Astrocyte (in vitro differentiated cells and primary cell): ENCODE measurements at regions not wholly inside any gene's neighbourhood (a gene's known extent, or its start where the extent isn't known, plus 50 kb on each side); places are given as distances from the start of the nearest gene placed in this dataset.
"Not testable (repeated sequence)": the region's sequence is repeated elsewhere in the genome, so short reads cannot be mapped to it uniquely, and the experiment has no call there.

Experiments used
- EZH2 ChIP-seq: IDR thresholded peaks from 2 replicates; pipeline ENCODE4 v1.6.1; 2012; ENCODE audit warnings: mild to moderate bottlenecking, low read length, inconsistent platforms; ENCODE audit not compliant: insufficient read depth
- TF ChIP-seq, protein P1 (sequence below): IDR thresholded peaks from 2 replicates; pipeline ENCODE4 v1.5.1; 2011; ENCODE audit warnings: low read depth, mild to moderate bottlenecking, inconsistent platforms, low read length, moderate library complexity; ENCODE audit not compliant: insufficient read depth

GRCh38 chr13:31608780-31609179 is 130.5 kb upstream of the RXFP2 start:
- TF ChIP-seq, protein P1, sequence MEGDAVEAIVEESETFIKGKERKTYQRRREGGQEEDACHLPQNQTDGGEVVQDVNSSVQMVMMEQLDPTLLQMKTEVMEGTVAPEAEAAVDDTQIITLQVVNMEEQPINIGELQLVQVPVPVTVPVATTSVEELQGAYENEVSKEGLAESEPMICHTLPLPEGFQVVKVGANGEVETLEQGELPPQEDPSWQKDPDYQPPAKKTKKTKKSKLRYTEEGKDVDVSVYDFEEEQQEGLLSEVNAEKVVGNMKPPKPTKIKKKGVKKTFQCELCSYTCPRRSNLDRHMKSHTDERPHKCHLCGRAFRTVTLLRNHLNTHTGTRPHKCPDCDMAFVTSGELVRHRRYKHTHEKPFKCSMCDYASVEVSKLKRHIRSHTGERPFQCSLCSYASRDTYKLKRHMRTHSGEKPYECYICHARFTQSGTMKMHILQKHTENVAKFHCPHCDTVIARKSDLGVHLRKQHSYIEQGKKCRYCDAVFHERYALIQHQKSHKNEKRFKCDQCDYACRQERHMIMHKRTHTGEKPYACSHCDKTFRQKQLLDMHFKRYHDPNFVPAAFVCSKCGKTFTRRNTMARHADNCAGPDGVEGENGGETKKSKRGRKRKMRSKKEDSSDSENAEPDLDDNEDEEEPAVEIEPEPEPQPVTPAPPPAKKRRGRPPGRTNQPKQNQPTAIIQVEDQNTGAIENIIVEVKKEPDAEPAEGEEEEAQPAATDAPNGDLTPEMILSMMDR = not testable (repeated sequence)
- TF ChIP-seq EZH2 = not testable (repeated sequence)
